ENCODE measurements at regions not wholly inside any gene's neighbourhood (a gene's known extent, or its start where the extent isn't known, plus 50 kb on each side); places are given as distances from the start of the nearest gene placed in this dataset.

DNA sequence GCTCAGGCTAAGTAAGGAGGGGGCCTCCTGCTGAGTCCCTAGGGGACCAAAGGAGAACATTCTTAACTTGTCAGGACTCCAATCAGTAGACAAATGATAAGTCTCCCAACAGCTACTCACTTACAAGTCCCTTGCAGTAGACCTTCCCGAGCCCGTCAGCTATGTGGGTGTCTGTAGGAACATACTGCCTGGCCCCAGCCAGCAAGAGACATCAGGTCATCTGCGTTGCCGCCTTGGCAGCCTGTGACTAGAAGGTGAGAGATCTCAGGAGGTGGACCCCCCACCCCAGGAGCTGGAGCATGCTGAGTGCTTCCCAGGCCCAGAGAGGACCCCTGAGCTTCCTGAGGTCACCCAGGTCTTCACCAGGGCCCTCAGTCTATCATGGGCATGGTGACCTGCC is 250.5 kb downstream of the C1orf94 start:
- no peak for ATAC-seq
- TF ChIP-seq SNAI2 (CRISPR knock-in tag; IDR thresholded peaks at IDR 0.05) (no peak), CSDC2 (CRISPR knock-in tag; IDR thresholded peaks at IDR 0.05) (no peak), ZNF70 (CRISPR knock-in tag; IDR thresholded peaks at IDR 0.05) (no peak), GLIS3 (CRISPR knock-in tag; IDR thresholded peaks at IDR 0.05) (no peak), TOX (CRISPR knock-in tag; IDR thresholded peaks at IDR 0.05; ENCODE audit: borderline replicate concordance) (no peak), BACH2 (CRISPR knock-in tag; IDR thresholded peaks at IDR 0.05; ENCODE audit: borderline replicate concordance) (no peak), TCF4 (CRISPR knock-in tag; IDR thresholded peaks at IDR 0.05; ENCODE audit: borderline replicate concordance) (no peak), ZNF8 (CRISPR knock-in tag; IDR thresholded peaks at IDR 0.05) (no peak), ISL1 (CRISPR knock-in tag; IDR thresholded peaks at IDR 0.05) (no peak), CSRNP3 (CRISPR knock-in tag; IDR thresholded peaks at IDR 0.05) (no peak), ZFP30 (CRISPR knock-in tag; IDR thresholded peaks at IDR 0.05) (no peak), ESRRG (CRISPR knock-in tag; IDR thresholded peaks at IDR 0.05) (no peak), ZNF565 (CRISPR knock-in tag; conservative IDR thresholded peaks at IDR 0.05; ENCODE audit: low read depth) (no peak), RARB (CRISPR knock-in tag; IDR thresholded peaks at IDR 0.05) (no peak), ZFP3 (CRISPR knock-in tag; IDR thresholded peaks at IDR 0.05) (no peak)
- TF ChIP-seq, protein P1, sequence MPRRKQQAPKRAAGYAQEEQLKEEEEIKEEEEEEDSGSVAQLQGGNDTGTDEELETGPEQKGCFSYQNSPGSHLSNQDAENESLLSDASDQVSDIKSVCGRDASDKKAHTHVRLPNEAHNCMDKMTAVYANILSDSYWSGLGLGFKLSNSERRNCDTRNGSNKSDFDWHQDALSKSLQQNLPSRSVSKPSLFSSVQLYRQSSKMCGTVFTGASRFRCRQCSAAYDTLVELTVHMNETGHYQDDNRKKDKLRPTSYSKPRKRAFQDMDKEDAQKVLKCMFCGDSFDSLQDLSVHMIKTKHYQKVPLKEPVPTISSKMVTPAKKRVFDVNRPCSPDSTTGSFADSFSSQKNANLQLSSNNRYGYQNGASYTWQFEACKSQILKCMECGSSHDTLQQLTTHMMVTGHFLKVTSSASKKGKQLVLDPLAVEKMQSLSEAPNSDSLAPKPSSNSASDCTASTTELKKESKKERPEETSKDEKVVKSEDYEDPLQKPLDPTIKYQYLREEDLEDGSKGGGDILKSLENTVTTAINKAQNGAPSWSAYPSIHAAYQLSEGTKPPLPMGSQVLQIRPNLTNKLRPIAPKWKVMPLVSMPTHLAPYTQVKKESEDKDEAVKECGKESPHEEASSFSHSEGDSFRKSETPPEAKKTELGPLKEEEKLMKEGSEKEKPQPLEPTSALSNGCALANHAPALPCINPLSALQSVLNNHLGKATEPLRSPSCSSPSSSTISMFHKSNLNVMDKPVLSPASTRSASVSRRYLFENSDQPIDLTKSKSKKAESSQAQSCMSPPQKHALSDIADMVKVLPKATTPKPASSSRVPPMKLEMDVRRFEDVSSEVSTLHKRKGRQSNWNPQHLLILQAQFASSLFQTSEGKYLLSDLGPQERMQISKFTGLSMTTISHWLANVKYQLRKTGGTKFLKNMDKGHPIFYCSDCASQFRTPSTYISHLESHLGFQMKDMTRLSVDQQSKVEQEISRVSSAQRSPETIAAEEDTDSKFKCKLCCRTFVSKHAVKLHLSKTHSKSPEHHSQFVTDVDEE (CRISPR knock-in tag; IDR thresholded peaks at IDR 0.05), result no peak
- TF ChIP-seq, protein P2, sequence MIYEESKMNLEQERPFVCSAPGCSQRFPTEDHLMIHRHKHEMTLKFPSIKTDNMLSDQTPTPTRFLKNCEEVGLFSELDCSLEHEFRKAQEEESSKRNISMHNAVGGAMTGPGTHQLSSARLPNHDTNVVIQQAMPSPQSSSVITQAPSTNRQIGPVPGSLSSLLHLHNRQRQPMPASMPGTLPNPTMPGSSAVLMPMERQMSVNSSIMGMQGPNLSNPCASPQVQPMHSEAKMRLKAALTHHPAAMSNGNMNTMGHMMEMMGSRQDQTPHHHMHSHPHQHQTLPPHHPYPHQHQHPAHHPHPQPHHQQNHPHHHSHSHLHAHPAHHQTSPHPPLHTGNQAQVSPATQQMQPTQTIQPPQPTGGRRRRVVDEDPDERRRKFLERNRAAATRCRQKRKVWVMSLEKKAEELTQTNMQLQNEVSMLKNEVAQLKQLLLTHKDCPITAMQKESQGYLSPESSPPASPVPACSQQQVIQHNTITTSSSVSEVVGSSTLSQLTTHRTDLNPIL (CRISPR knock-in tag; IDR thresholded peaks at IDR 0.05; ENCODE audit: low read depth), result no peak

DNA sequence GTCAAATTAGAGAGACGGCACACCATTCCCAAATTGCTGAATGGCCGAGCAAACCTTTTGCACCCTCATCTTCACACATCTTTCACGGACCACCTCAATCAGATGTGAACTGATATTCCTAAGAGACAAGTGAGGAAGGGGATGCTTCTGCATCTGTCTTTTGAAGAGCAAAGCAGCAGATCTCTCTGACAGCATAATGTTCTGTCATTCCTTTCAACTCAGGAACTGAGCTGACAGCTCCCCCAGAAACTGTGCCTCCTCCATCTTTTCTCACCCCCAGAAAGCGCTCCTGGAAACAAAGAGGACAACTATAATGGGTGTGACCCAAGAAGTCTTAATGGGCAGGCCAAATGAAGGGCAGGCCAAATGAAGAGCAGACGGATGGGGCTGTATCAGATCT is 256.4 kb downstream of the C1orf94 start:
- TF ChIP-seq CSRNP3 (CRISPR knock-in tag; IDR thresholded peaks at IDR 0.05), result no peak
- no peak for TF ChIP-seq ZNF70 (CRISPR knock-in tag; IDR thresholded peaks at IDR 0.05)
- no peak for TF ChIP-seq ZNF565 (CRISPR knock-in tag; conservative IDR thresholded peaks at IDR 0.05; ENCODE audit: low read depth)
- no peak for TF ChIP-seq PPARA (CRISPR knock-in tag; IDR thresholded peaks at IDR 0.05; ENCODE audit: borderline replicate concordance)
- no peak for TF ChIP-seq ARNTL (CRISPR knock-in tag; IDR thresholded peaks at IDR 0.05; ENCODE audit: borderline replicate concordance, low read depth)
- TF ChIP-seq GLIS3 (CRISPR knock-in tag; IDR thresholded peaks at IDR 0.05), result no peak
- no peak for TF ChIP-seq CSDC2 (CRISPR knock-in tag; IDR thresholded peaks at IDR 0.05)
- TF ChIP-seq BACH2 (CRISPR knock-in tag; IDR thresholded peaks at IDR 0.05; ENCODE audit: borderline replicate concordance), result no peak
- TF ChIP-seq TCF4 (CRISPR knock-in tag; IDR thresholded peaks at IDR 0.05; ENCODE audit: borderline replicate concordance), result no peak
- TF ChIP-seq ZC3H10 (CRISPR knock-in tag; IDR thresholded peaks at IDR 0.05), result no peak
- no peak for TF ChIP-seq ISL1 (CRISPR knock-in tag; IDR thresholded peaks at IDR 0.05)
- TF ChIP-seq, protein P1 (CRISPR knock-in tag; IDR thresholded peaks at IDR 0.05), result no peak
- TF ChIP-seq, protein P3, sequence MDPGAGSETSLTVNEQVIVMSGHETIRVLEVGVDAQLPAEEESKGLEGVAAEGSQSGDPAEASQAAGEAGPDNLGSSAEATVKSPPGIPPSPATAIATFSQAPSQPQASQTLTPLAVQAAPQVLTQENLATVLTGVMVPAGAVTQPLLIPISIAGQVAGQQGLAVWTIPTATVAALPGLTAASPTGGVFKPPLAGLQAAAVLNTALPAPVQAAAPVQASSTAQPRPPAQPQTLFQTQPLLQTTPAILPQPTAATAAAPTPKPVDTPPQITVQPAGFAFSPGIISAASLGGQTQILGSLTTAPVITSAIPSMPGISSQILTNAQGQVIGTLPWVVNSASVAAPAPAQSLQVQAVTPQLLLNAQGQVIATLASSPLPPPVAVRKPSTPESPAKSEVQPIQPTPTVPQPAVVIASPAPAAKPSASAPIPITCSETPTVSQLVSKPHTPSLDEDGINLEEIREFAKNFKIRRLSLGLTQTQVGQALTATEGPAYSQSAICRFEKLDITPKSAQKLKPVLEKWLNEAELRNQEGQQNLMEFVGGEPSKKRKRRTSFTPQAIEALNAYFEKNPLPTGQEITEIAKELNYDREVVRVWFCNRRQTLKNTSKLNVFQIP (CRISPR knock-in tag; IDR thresholded peaks at IDR 0.05; ENCODE audit: borderline replicate concordance, low read depth), result no peak
- TF ChIP-seq RARB (CRISPR knock-in tag; IDR thresholded peaks at IDR 0.05), result no peak
- TF ChIP-seq, protein P2 (CRISPR knock-in tag; IDR thresholded peaks at IDR 0.05; ENCODE audit: low read depth), result no peak
- TF ChIP-seq, protein P4, sequence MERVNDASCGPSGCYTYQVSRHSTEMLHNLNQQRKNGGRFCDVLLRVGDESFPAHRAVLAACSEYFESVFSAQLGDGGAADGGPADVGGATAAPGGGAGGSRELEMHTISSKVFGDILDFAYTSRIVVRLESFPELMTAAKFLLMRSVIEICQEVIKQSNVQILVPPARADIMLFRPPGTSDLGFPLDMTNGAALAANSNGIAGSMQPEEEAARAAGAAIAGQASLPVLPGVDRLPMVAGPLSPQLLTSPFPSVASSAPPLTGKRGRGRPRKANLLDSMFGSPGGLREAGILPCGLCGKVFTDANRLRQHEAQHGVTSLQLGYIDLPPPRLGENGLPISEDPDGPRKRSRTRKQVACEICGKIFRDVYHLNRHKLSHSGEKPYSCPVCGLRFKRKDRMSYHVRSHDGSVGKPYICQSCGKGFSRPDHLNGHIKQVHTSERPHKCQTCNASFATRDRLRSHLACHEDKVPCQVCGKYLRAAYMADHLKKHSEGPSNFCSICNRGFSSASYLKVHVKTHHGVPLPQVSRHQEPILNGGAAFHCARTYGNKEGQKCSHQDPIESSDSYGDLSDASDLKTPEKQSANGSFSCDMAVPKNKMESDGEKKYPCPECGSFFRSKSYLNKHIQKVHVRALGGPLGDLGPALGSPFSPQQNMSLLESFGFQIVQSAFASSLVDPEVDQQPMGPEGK (CRISPR knock-in tag; IDR thresholded peaks at IDR 0.05; ENCODE audit: borderline replicate concordance), result no peak
- no peak for TF ChIP-seq TOX (CRISPR knock-in tag; IDR thresholded peaks at IDR 0.05; ENCODE audit: borderline replicate concordance)
- TF ChIP-seq ZFP3 (CRISPR knock-in tag; IDR thresholded peaks at IDR 0.05), result no peak
- ATAC-seq, result no peak
